SK-N-SH (cell line): ENCODE measurements at regions not wholly inside any gene's neighbourhood (a gene's known extent, or its start where the extent isn't known, plus 50 kb on each side); places are given as distances from the start of the nearest gene placed in this dataset.
A peak's percentile ranks its signal among the peaks of the same experiment; 100 is the strongest.

ENCODE experiments used
- CTCF ChIA-PET: fragments of 300-600, 350-600 bp; formaldehyde crosslinking; extraction: SDS; loops from one replicate; lab custom pipeline; 2021; lab: Yijun Ruan, JAX
- POLR2A ChIA-PET: fragments of 350-600 bp; sonication (Branson Sonifier 250); formaldehyde crosslinking; extraction: SDS; loops from one replicate; lab custom pipeline; 2020; ENCODE audit warnings: antibody characterized with exemption, inconsistent platforms; lab: Yijun Ruan, JAX
- DNase-seq: peaks from one replicate; pipeline ENCODE4 v3.0.0; 2012
- H2AFZ ChIP-seq: fragments of 200-600 bp; sonication (generic); 2 replicates; pipeline ENCODE4 v1.8.1; 2016; ENCODE audit warnings: antibody characterized with exemption, mild to moderate bottlenecking, low read depth
- H3F3A ChIP-seq: fragments of 200-600 bp; sonication (generic); replicated peaks from 2 replicates; pipeline ENCODE3; 2016; ENCODE audit warnings: antibody characterized with exemption, mild to moderate bottlenecking; ENCODE audit not compliant: insufficient read depth
- H3K27ac ChIP-seq, 2 experiments: fragments of 200-500 bp in 1 of 2; fragments of 200-600 bp in 1 of 2; sonication (Bioruptor generic) in 1 of 2; sonication (generic), shearing (Covaris generic) in 1 of 2; 2 replicates each; pipeline versions ENCODE4 v1.5.1 to v1.6.1; 2014 to 2016; ENCODE audit warnings: low read depth in 2 of 2, inconsistent platforms in 1 of 2, low read length in 1 of 2, mild to moderate bottlenecking in 1 of 2, mixed read lengths in 1 of 2
- H3K27me3 ChIP-seq: fragments of 200-600 bp; sonication (generic), shearing (Covaris generic); 2 replicates; pipeline ENCODE4 v1.6.1; 2016; ENCODE audit warnings: mixed run types; ENCODE audit not compliant: insufficient read depth
- H3K36me3 ChIP-seq, 2 experiments: fragments of 200-500 bp in 1 of 2; fragments of 200-600 bp in 1 of 2; sonication (Bioruptor generic) in 1 of 2; sonication (generic) in 1 of 2; replicated peaks in 1 of 2; 2 replicates each; pipeline versions ENCODE3 to v1.5.1; 2014 to 2016; ENCODE audit warnings: low read length in 1 of 2, mild to moderate bottlenecking in 1 of 2; ENCODE audit not compliant: insufficient read depth in 2 of 2, control insufficient read depth in 1 of 2
- H3K4me1 ChIP-seq, 2 experiments: fragments of 200-500 bp in 1 of 2; fragments of 200-600 bp in 1 of 2; sonication (Bioruptor generic) in 1 of 2; sonication (generic), shearing (Covaris generic) in 1 of 2; 2 replicates each; pipeline versions ENCODE4 v1.5.1 to v1.6.1; 2014 to 2016; ENCODE audit warnings: low read depth in 1 of 2, low read length in 1 of 2, mixed run types in 1 of 2; ENCODE audit not compliant: insufficient read depth in 2 of 2, control insufficient read depth in 1 of 2
- H3K4me2 ChIP-seq: fragments of 200-600 bp; sonication (generic), shearing (Covaris generic); 2 replicates; pipeline ENCODE4 v1.6.1; 2017; ENCODE audit warnings: mixed run types
- H3K4me3 ChIP-seq, 2 experiments: fragments of 200-500 bp in 1 of 2; fragments of 200-600 bp in 1 of 2; sonication (Bioruptor generic) in 1 of 2; sonication (generic), shearing (Covaris generic) in 1 of 2; 2 replicates each; pipeline versions ENCODE4 v1.5.1 to v1.8.1; 2014 to 2016; ENCODE audit warnings: low read depth in 2 of 2, inconsistent platforms in 1 of 2, low read length in 1 of 2, mild to moderate bottlenecking in 1 of 2, mixed read lengths in 1 of 2, moderate library complexity in 1 of 2
- H3K79me2 ChIP-seq: fragments of 200-600 bp; sonication (generic); 2 replicates; pipeline ENCODE4 v1.8.1; 2017; ENCODE audit warnings: mild to moderate bottlenecking; ENCODE audit not compliant: insufficient read depth
- H3K9ac ChIP-seq: fragments of 200-600 bp; sonication (generic); 2 replicates; pipeline ENCODE4 v1.6.1; 2017; ENCODE audit warnings: mixed run types
- H3K9me2 ChIP-seq: fragments of 200-600 bp; sonication (generic); 2 replicates; pipeline ENCODE4 v1.6.1; 2017; ENCODE audit warnings: mixed run types
- H3K9me3 ChIP-seq: fragments of 200-600 bp; sonication (generic); 2 replicates; pipeline ENCODE4 v1.6.1; 2017; ENCODE audit warnings: mixed run types, mild to moderate bottlenecking, moderate library complexity
- H4K20me1 ChIP-seq: fragments of 200-600 bp; sonication (generic); 2 replicates; pipeline ENCODE4 v1.6.1; 2017; ENCODE audit warnings: mild to moderate bottlenecking, mixed run types; ENCODE audit not compliant: insufficient read depth
- ELF1 ChIP-seq: IDR thresholded peaks from 2 replicates; pipeline ENCODE4 v1.4.0; 2012
- FOXM1 ChIP-seq: IDR thresholded peaks from 2 replicates; pipeline ENCODE4 v1.4.0; 2012; ENCODE audit warnings: low read depth, mild to moderate bottlenecking
- IRF3 ChIP-seq: fragments of 150-350 bp; IDR thresholded peaks from 2 replicates; pipeline ENCODE4 v1.6.1; 2016; ENCODE audit warnings: mild to moderate bottlenecking, low read depth, low read length
- JUND ChIP-seq: IDR thresholded peaks from 2 replicates; pipeline ENCODE4 v1.4.0; 2012
- NFIC ChIP-seq: IDR thresholded peaks from 2 replicates; pipeline ENCODE4 v1.4.0; 2012; ENCODE audit warnings: borderline replicate concordance
- RXRA ChIP-seq: IDR thresholded peaks from 2 replicates; pipeline ENCODE4 v1.4.0; 2012; ENCODE audit warnings: low read depth, mild to moderate bottlenecking, borderline replicate concordance
- SMC3 ChIP-seq: IDR thresholded peaks from 2 replicates; pipeline ENCODE4 v1.6.1; 2012; ENCODE audit warnings: low read depth, low read length, improper control_type of control experiment
- USF2 ChIP-seq: fragments of 150-350 bp; IDR thresholded peaks from 2 replicates; pipeline ENCODE4 v1.6.1; 2017; ENCODE audit warnings: antibody characterized with exemption, low read length, low read depth, borderline replicate concordance
- YY1 ChIP-seq: IDR thresholded peaks from 2 replicates; pipeline ENCODE4 v1.4.0; 2012; ENCODE audit warnings: low read depth, mild to moderate bottlenecking
- TF ChIP-seq, protein P1 (sequence below): IDR thresholded peaks from 2 replicates; pipeline ENCODE4 v1.4.0; 2012; ENCODE audit warnings: low read depth, borderline replicate concordance
- TF ChIP-seq, protein P2 (sequence below): IDR thresholded peaks from 2 replicates; pipeline ENCODE4 v1.4.0; 2012; ENCODE audit warnings: low read depth, borderline replicate concordance
- TF ChIP-seq, protein P3 (sequence below): IDR thresholded peaks from 2 replicates; pipeline ENCODE4 v1.4.0; 2012; ENCODE audit warnings: low read depth
- TF ChIP-seq, protein P4 (sequence below): IDR thresholded peaks from 2 replicates; pipeline ENCODE4 v1.6.1; 2012; ENCODE audit warnings: mild to moderate bottlenecking, low read depth, low read length, moderate library complexity

DNA sequence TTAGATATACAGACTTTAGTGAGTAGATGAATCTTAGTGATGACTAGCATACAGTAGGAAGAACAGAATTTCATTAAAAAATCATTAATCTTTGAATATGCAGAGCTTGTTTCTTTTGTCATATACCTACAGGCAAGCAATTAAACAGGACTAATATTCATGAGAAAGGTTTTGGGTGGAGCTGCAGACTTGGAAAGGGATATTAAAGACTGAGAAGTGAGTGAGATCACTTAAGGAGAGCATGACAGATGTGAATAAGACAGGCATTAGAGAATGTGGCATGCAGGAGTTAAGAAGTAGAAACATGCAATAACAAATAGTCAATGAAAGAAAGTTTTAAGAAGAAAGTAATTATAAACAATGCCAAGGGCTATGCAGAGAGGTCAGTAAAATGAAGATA is 187.7 kb downstream of the TMTC3 start:
- no peak overlapping the region for H3K9ac ChIP-seq
- no peaks in the 10 kb centered on the region for H3K9me3 ChIP-seq
- H3K27me3 ChIP-seq, result no peaks in the 10 kb centered on the region
- H3K4me1 ChIP-seq, result peaks cover 0 to 3% of the 10 kb centered on the region in 2 experiments; a peak in 3 of 4 replicates
- POLR2A ChIA-PET, result no interaction called here
- H3K4me2 ChIP-seq, result no peak overlapping the region
- H3K79me2 ChIP-seq, result no peaks in the 10 kb centered on the region
- TF ChIP-seq JUND (no peak), RXRA (no peak), ELF1 (no peak), SMC3 (no peak), IRF3 (no peak), NFIC (no peak), FOXM1 (no peak), YY1 (no peak), USF2 (no peak)
- TF ChIP-seq, protein P1, sequence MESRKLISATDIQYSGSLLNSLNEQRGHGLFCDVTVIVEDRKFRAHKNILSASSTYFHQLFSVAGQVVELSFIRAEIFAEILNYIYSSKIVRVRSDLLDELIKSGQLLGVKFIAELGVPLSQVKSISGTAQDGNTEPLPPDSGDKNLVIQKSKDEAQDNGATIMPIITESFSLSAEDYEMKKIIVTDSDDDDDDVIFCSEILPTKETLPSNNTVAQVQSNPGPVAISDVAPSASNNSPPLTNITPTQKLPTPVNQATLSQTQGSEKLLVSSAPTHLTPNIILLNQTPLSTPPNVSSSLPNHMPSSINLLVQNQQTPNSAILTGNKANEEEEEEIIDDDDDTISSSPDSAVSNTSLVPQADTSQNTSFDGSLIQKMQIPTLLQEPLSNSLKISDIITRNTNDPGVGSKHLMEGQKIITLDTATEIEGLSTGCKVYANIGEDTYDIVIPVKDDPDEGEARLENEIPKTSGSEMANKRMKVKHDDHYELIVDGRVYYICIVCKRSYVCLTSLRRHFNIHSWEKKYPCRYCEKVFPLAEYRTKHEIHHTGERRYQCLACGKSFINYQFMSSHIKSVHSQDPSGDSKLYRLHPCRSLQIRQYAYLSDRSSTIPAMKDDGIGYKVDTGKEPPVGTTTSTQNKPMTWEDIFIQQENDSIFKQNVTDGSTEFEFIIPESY, result no peak
- TF ChIP-seq, protein P2, sequence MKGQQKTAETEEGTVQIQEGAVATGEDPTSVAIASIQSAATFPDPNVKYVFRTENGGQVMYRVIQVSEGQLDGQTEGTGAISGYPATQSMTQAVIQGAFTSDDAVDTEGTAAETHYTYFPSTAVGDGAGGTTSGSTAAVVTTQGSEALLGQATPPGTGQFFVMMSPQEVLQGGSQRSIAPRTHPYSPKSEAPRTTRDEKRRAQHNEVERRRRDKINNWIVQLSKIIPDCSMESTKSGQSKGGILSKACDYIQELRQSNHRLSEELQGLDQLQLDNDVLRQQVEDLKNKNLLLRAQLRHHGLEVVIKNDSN, result no peak
- TF ChIP-seq, protein P3, sequence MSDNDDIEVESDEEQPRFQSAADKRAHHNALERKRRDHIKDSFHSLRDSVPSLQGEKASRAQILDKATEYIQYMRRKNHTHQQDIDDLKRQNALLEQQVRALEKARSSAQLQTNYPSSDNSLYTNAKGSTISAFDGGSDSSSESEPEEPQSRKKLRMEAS, result no peak
- TF ChIP-seq, protein P4, sequence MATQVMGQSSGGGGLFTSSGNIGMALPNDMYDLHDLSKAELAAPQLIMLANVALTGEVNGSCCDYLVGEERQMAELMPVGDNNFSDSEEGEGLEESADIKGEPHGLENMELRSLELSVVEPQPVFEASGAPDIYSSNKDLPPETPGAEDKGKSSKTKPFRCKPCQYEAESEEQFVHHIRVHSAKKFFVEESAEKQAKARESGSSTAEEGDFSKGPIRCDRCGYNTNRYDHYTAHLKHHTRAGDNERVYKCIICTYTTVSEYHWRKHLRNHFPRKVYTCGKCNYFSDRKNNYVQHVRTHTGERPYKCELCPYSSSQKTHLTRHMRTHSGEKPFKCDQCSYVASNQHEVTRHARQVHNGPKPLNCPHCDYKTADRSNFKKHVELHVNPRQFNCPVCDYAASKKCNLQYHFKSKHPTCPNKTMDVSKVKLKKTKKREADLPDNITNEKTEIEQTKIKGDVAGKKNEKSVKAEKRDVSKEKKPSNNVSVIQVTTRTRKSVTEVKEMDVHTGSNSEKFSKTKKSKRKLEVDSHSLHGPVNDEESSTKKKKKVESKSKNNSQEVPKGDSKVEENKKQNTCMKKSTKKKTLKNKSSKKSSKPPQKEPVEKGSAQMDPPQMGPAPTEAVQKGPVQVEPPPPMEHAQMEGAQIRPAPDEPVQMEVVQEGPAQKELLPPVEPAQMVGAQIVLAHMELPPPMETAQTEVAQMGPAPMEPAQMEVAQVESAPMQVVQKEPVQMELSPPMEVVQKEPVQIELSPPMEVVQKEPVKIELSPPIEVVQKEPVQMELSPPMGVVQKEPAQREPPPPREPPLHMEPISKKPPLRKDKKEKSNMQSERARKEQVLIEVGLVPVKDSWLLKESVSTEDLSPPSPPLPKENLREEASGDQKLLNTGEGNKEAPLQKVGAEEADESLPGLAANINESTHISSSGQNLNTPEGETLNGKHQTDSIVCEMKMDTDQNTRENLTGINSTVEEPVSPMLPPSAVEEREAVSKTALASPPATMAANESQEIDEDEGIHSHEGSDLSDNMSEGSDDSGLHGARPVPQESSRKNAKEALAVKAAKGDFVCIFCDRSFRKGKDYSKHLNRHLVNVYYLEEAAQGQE, result no peak
- H2AFZ ChIP-seq, result 0 out of 2 replicates have a peak overlapping the region, but pooled peaks have one; percentile 0
- no peak for DNase-seq
- H3K9me2 ChIP-seq, result no peaks in the 10 kb centered on the region
- H3K4me3 ChIP-seq, result no peak overlapping the region
- H4K20me1 ChIP-seq, result no peaks in the 10 kb centered on the region
- H3K36me3 ChIP-seq, result no peaks in the 10 kb centered on the region
- H3K27ac ChIP-seq, result no peak overlapping the region
- peaks cover 10% of the 10 kb centered on the region for H3F3A ChIP-seq
- CTCF ChIA-PET, result interaction anchor here (1.2 kb wide), 1 partner anchor 11 kb away, joined by 4 read pairs; no protein-coding TSS in a partner anchor
